Psoas muscle (tissue), 7 donors: ENCODE measurements at regions not wholly inside any gene's neighbourhood (a gene's known extent, or its start where the extent isn't known, plus 50 kb on each side); places are given as distances from the start of the nearest gene placed in this dataset.

Experiments used
- ATAC-seq, 4 donors: fragments of 200-7000 bp; cut with Tn5 transposase; one replicate each; pipeline ENCODE4 v1.9.1; 2020; ENCODE audit warnings: moderate library complexity in 3 of 4, mild to moderate bottlenecking in 2 of 4
- DNase-seq, 2 donors: peaks; one replicate each; pipeline ENCODE4 v3.0.0-alpha.2; 2020
- H3K27ac ChIP-seq: fragments of 200-600 bp; one replicate; pipeline ENCODE4 v1.8.0; 2022
- H3K27me3 ChIP-seq, 3 donors: fragments of 200-600 bp in 1 of 3; one replicate each; pipeline versions ENCODE4 v1.6.1 to v1.8.0; 2013 to 2022; ENCODE audit warnings: low read length in 2 of 3, mild to moderate bottlenecking in 2 of 3, moderate library complexity in 1 of 3; ENCODE audit not compliant: insufficient read depth in 3 of 3
- H3K36me3 ChIP-seq, 2 donors: fragments of 200-600 bp in 1 of 2; one replicate each; pipeline versions ENCODE4 v1.6.1 to v1.8.0; 2013 to 2022; ENCODE audit warnings: low read depth in 1 of 2, mild to moderate bottlenecking in 1 of 2, moderate library complexity in 1 of 2; ENCODE audit not compliant: insufficient read depth in 1 of 2
- H3K4me1 ChIP-seq: fragments of 200-600 bp; one replicate; pipeline ENCODE4 v1.8.0; 2022
- H3K4me3 ChIP-seq: fragments of 200-600 bp; one replicate; pipeline ENCODE4 v1.8.0; 2022; ENCODE audit warnings: mild to moderate bottlenecking
- H3K9me3 ChIP-seq: fragments of 200-600 bp; one replicate; pipeline ENCODE4 v1.8.0; 2022
- WGBS, 3 donors: extraction: QIAGEN DNeasy Blood & Tissue Kit; methylation state at CpG; one replicate each; pipeline versions ENCODE4 v1.1.6 to v1.1.7; 2013; 5-methylcytosine and 5-hydroxymethylcytosine counted together
- intact Hi-C, 2 donors: fragments of 100-400 bp; cut with DNase I; formaldehyde crosslinking; loops; one replicate each; pipeline versions ENCODE4 v1.11.0 to v1.14.2; 2022
- TF ChIP-seq, protein P1 (sequence below): fragments of 200-600 bp; IDR thresholded peaks from one replicate; pipeline ENCODE4 v1.8.0; 2022; ENCODE audit warnings: antibody characterized with exemption
- donor health status: healthy with polysubstance abuse.
- donor health status: DM: no; HTN: no; CAD: no; lungs with moderate emphysema.
- donor health status: Bipolar disorder and iron deficiency.
- donor health status: healthy.
- donor health status: DM: yes; HTN: yes; CAD: no.
- donor health status: DM: no; HTN: no; CAD: no.
- donor health status: DM: yes; HTN: yes; CAD: no.

DNA sequence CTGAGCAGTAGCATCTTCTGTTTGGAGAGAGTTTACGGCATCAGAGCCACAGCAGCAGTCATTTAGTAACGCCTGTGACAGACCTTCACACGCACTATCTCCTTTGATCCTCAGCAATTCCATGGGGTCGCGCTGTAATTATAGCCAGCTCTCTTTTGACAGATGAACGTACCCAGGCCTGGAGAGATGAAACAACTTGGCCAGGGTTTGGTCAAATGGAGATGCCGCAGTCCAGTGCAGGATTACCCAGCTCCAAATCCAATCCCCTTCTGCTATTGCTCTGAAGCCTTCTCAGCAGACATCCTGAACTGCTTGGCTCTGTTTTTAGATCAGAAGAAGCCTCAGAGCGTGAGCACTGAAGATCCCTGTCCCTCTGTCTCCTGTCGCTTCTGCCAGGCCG is 83.9 kb downstream of the SOX9 start:
- no peak overlapping the region for H3K4me3 ChIP-seq
- no peak overlapping the region for H3K27ac ChIP-seq
- DNase-seq (no peak), ATAC-seq (no peak)
- TF ChIP-seq, protein P1, sequence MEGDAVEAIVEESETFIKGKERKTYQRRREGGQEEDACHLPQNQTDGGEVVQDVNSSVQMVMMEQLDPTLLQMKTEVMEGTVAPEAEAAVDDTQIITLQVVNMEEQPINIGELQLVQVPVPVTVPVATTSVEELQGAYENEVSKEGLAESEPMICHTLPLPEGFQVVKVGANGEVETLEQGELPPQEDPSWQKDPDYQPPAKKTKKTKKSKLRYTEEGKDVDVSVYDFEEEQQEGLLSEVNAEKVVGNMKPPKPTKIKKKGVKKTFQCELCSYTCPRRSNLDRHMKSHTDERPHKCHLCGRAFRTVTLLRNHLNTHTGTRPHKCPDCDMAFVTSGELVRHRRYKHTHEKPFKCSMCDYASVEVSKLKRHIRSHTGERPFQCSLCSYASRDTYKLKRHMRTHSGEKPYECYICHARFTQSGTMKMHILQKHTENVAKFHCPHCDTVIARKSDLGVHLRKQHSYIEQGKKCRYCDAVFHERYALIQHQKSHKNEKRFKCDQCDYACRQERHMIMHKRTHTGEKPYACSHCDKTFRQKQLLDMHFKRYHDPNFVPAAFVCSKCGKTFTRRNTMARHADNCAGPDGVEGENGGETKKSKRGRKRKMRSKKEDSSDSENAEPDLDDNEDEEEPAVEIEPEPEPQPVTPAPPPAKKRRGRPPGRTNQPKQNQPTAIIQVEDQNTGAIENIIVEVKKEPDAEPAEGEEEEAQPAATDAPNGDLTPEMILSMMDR = no peak
- no peaks in the 10 kb centered on the region for H3K36me3 ChIP-seq
- intact Hi-C loops = no loop called here
- H3K9me3 ChIP-seq = no peaks in the 10 kb centered on the region
- 17 to 18% (median 17%) methylated on average over 10 of the region's 10 CpGs for WGBS, 3 donors
- no peaks in the 10 kb centered on the region for H3K4me1 ChIP-seq
- peaks cover 0 to 24% (median 12%) of the 10 kb centered on the region in 3 donors for H3K27me3 ChIP-seq

DNA sequence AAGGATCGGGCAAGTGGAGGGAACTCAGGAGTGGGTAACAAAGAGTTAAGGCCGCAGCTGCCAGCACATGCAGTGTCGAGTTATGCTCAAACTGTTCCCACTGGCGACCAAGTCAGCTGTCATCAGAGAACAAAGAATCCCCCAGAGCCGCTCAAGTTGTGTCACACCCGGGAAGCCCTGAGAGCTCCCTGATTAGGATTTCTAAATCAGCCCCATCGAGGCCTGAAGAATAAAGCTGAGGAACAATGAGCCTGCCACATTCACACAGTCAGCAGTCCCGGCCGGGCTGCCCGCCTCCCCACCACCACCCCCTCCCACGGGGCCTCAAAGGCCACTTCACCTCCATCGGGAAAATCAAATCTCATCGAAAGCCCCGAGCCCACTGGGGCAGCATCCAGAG is 84.5 kb downstream of the SOX9 start:
- intact Hi-C loops = no loop called here
- DNase-seq (no peak), ATAC-seq (no peak)
- no peak overlapping the region for H3K4me3 ChIP-seq
- no peaks in the 10 kb centered on the region for H3K36me3 ChIP-seq
- no peaks in the 10 kb centered on the region for H3K9me3 ChIP-seq
- H3K27ac ChIP-seq = no peak overlapping the region
- peaks cover 0 to 24% (median 12%) of the 10 kb centered on the region in 3 donors for H3K27me3 ChIP-seq
- TF ChIP-seq, protein P1 = no peak
- H3K4me1 ChIP-seq = no peaks in the 10 kb centered on the region
- 6 to 9% (median 9%) methylated on average over 14 of the region's 14 CpGs for WGBS, 3 donors

DNA sequence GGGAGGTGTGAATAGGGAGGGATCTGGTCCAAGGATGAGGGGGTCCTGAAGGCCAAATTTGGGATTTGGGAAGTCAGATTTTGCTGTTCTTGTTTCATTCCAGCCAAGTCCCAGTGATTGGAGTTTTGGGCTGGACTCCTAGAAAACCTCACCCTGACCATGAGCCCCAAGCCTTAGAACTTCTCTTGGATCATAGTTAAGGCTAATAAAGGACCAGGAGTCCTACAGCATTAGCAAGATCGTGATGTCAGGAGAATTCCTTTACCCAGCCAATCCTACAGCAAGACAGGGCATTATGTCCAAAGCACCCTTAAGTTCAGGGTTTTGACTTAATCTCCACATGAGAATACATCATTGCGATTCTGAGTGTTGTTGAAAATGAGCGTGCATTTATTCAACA is 85.0 kb downstream of the SOX9 start:
- TF ChIP-seq, protein P1 = no peak
- ATAC-seq = no peak
- intact Hi-C loops = no loop called here

DNA sequence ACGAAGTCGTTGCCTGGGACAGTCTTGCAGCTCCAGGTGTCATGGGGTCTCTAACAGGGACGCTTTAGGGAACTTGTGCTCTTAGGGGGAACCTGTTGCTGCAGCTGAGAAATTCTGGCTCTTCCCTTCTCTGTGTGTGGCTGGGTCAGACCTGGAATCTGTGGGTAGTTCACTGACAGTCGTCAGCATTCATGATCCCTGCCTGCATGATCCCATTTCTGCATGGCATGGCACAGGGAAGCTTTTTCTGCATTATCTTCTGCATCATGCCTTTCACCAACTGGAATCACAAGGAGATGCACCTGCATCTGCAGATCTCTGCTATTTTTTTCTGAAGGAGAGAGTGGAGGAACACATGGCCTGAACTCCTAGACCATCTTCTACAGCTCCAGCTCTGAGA is 85.6 kb downstream of the SOX9 start:
- WGBS, 3 donors = 59 to 60% (median 59%) methylated on average over 4 of the region's 4 CpGs
- no peaks in the 10 kb centered on the region for H3K9me3 ChIP-seq
- TF ChIP-seq, protein P1 = no peak
- no peaks in the 10 kb centered on the region for H3K4me1 ChIP-seq
- H3K27me3 ChIP-seq = peaks cover 0 to 24% (median 12%) of the 10 kb centered on the region in 3 donors
- no peak overlapping the region for H3K4me3 ChIP-seq
- H3K36me3 ChIP-seq = no peaks in the 10 kb centered on the region
- intact Hi-C loops = no loop called here
- no peak for DNase-seq
- H3K27ac ChIP-seq = no peak overlapping the region
- ATAC-seq = no peak

More for the DNA sequence above, 85.0 kb downstream of the SOX9 start:
- DNase-seq = no peak
- WGBS, 3 donors = 65 to 71% (median 65%) methylated on average over 3 of the region's 3 CpGs
- Histone ChIP-seq H3K4me1 (no peaks in the 10 kb centered on the region), H3K9me3 (no peaks in the 10 kb centered on the region), H3K27ac (no peak overlapping the region), H3K4me3 (no peak overlapping the region), H3K36me3 (no peaks in the 10 kb centered on the region), H3K27me3 (peaks cover 0 to 24% (median 12%) of the 10 kb centered on the region in 3 donors)

DNA sequence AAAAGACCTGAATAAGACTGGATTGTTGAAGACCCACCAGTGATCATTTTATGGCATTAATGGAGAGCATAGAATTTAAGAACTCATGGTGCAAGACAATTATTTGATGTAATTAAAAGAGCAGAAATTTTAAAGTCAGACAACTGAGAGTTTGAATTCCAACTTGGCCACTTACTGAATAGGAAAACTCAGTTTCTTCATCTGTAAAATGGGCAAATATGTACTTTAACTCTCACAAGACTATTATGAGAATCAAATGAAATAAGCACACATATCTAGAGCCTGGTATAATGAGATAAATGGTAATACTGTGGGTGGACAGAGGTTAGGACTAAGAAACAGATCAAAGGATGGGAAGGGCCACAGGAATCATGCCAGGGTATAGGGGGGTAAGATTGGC is 88.0 kb downstream of the SOX9 start:
- Histone ChIP-seq H3K4me3 (no peak overlapping the region), H3K27ac (no peak overlapping the region), H3K9me3 (no peaks in the 10 kb centered on the region), H3K27me3 (peaks cover 0 to 19% (median 10%) of the 10 kb centered on the region in 3 donors), H3K36me3 (no peaks in the 10 kb centered on the region), H3K4me1 (no peaks in the 10 kb centered on the region)
- DNase-seq (no peak), ATAC-seq (no peak)
- intact Hi-C loops = no loop called here
- TF ChIP-seq, protein P1 = no peak
